ENCODE measurements at regions not wholly inside any gene's neighbourhood (a gene's known extent, or its start where the extent isn't known, plus 50 kb on each side); places are given as distances from the start of the nearest gene placed in this dataset.

- TF ChIP-seq FOS (IDR thresholded peaks at IDR 0.05; ENCODE audit: borderline replicate concordance, extremely low read depth, insufficient read length), result no peak
Measured at GRCh38 chr2:41167014-41167413, 715.1 kb upstream of the SLC8A1 start (continued).

- in situ Hi-C loops (cut with MboI), result no loop called here
- Histone ChIP-seq H3K27me3 (replicated peaks in 1 of 2; ENCODE audit: control insufficient read depth in 2 of 2, insufficient read depth in 2 of 2, low read length in 1 of 2) (no peaks in the 10 kb centered on the region), H3K9ac (ENCODE audit: control insufficient read depth, insufficient read depth, low read length) (no peak overlapping the region), H3K4me1 (ENCODE audit: control insufficient read depth, insufficient read depth, low read length) (no peaks in the 10 kb centered on the region), H3K27ac (ENCODE audit: control insufficient read depth, insufficient read depth) (no peak overlapping the region), H3K36me3 (ENCODE audit: control insufficient read depth in 2 of 2, insufficient read depth in 2 of 2, low read length in 1 of 2) (no peaks in the 10 kb centered on the region), H3K4me2 (ENCODE audit: control insufficient read depth, insufficient read depth) (no peak overlapping the region), H2AFZ (ENCODE audit: control insufficient read depth, low read depth, low read length) (no peak overlapping the region), H3K4me3 (no peak overlapping the region), H3K79me2 (ENCODE audit: control insufficient read depth, insufficient read depth, low read length) (no peaks in the 10 kb centered on the region), H3K9me3 (replicated peaks; ENCODE audit: control insufficient read depth, insufficient read depth, low read length) (no peaks in the 10 kb centered on the region), H4K20me1 (ENCODE audit: control insufficient read depth, insufficient read depth) (no peaks in the 10 kb centered on the region)
- no peak for FAIRE-seq
- RAD21 ChIA-PET (ENCODE audit: unreplicated experiment), result no interaction called here
- DNase-seq (ENCODE audit: low read depth, low spot score), result no peak
- ATAC-seq, result no peak
- SMC1A ChIA-PET (ENCODE audit: uncharacterized antibody, unreplicated experiment), result interaction anchor here (1.4 kb wide), 1 partner anchor 24 kb away, joined by 3 read pairs; no protein-coding TSS in a partner anchor
- no TSS peak for BruUV-seq (replicated peaks)
- POLR2A ChIA-PET, result no interaction called here
- WGBS (ENCODE audit: insufficient coverage, insufficient replicate concordance, low lambda C conversion rate, missing lambda C conversion rate), result 0% methylated on average over 2 of the region's 2 CpGs
- TF ChIP-seq KAT2A (conservative IDR thresholded peaks at IDR 0.05; ENCODE audit: control insufficient read depth, low read depth, low read length) (no peak), RELA (IDR thresholded peaks at IDR 0.05; ENCODE audit: borderline replicate concordance, partially characterized antibody) (no peak), ZNF622 (IDR thresholded peaks at IDR 0.05) (no peak), NFYB (IDR thresholded peaks at IDR 0.05; ENCODE audit: insufficient read depth, low read depth, low read length) (no peak), NKRF (conservative IDR thresholded peaks at IDR 0.05) (no peak), ETV6 (conservative IDR thresholded peaks at IDR 0.05 in 1 of 2, IDR thresholded peaks at IDR 0.05 in 1 of 2; ENCODE audit: borderline replicate concordance in 1 of 2, low read depth in 1 of 2) (no peak), SIN3A (IDR thresholded peaks at IDR 0.05; ENCODE audit: low read depth, low read length) (no peak)
- CTCF ChIA-PET, result no interaction called here
- intact Hi-C loops (cut with micrococcal nuclease; ENCODE audit: unreplicated experiment), result no loop called here
Measured at GRCh38 chr2:41169744-41170143, 717.9 kb upstream of the SLC8A1 start.

Measured in GM12878 (cell line).